ENCODE measurements at regions not wholly inside any gene's neighbourhood (a gene's known extent, or its start where the extent isn't known, plus 50 kb on each side); places are given as distances from the start of the nearest gene placed in this dataset.

DNA sequence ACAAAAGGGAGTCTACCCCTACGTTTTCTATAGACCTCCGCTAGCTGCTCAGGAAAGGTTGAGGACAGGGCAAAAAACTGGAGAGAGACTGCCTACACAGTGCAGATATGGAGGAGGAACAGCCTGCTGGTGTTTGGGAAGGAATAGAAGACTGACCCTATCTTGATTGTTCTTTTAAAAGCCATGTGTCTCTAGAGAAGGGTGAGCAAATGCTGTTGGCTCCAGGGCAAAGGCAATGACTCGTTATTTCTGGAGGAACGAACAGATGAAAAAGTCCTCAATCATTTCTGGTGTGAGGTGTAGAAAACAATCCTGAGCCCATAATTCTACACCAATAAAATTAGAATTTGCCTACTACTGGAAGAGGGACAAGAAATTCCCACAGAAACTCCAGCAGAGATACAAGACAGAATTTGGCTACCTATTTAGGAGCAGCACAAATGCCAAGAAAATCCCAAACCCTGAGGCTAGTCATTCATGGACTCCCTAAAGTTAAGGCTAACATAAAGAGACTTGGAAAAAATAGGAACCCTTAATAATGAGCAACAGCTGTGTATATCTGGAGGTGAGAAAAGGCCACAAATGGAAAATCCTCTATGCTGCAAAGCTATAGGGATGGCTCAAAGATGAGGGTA is 1206.3 kb upstream of the CNTN5 start:
- FAIRE-seq, result no peak

- no peak for FAIRE-seq
Measured at GRCh38 chr11:97815667-97816066, 1205.1 kb upstream of the CNTN5 start.

- no peak for FAIRE-seq
Measured at GRCh38 chr11:97832451-97832850, 1188.3 kb upstream of the CNTN5 start.

DNA sequence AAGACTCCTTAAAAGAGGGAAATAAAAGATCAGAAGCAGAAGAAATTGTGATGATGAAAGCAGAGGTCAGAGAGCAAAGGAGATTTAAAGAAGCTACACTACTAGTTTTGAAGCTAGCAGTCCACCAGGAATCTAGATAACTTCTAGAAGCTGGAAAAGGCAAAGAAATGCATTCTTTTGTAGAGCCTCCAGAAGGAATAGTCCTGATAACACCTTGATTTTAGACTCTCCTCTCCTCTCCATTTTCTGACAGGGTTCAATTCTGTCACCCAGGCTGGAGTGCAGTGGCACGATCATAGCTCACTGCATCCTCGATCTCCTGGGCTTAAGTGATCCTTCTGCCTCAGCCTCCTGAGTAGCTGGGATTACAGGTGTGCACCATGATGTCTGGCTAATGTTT is 1187.3 kb upstream of the CNTN5 start:
- no peak for FAIRE-seq

DNA sequence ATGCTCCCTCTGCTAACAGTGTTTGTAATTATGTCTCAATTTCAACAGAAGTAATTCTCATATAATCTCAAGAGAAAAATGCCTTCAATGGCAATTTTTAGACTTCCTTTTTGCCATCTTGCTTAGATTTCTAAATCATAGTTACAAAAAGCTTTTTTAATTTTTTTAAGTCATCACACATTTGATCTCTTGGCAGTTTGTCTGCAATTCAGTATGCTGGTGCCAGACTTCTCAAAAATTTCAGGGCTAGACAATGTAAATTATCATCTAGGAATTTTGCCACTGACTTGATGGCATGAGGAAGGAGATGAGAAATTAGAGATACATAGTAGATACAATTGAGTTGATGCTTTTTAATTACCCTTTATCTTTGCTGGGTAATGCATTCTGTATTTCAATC is 1176.7 kb upstream of the CNTN5 start:
- FAIRE-seq, result no peak

DNA sequence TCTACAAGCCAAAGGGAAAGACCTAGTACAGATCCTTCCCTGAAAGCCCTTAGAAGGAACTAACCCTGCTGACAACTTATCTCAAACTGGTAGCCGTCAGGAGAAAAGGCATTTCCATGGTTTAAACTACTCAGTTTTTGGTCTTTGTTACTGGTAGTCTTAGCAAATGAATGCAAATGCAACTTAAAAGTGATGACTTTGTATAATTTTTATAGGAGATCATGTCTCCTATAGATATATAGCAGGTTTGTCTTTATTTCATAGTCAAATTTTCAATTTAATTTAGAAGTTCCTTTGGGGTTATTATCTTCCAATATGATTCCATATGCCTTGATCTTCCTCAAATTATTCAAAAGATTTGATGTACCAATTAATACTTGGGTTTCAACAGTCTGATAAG is 1173.0 kb upstream of the CNTN5 start:
- FAIRE-seq, result no peak

- no peak for FAIRE-seq
Measured at GRCh38 chr11:97850701-97851100, 1170.0 kb upstream of the CNTN5 start.

GRCh38 chr11:97854357-97854756 is 1166.4 kb upstream of the CNTN5 start:
- no peak for FAIRE-seq

- no peak for FAIRE-seq
Measured at GRCh38 chr11:97854877-97855276, 1165.9 kb upstream of the CNTN5 start.

- FAIRE-seq, result no peak
Measured at GRCh38 chr11:97856666-97857065, 1164.1 kb upstream of the CNTN5 start.

DNA sequence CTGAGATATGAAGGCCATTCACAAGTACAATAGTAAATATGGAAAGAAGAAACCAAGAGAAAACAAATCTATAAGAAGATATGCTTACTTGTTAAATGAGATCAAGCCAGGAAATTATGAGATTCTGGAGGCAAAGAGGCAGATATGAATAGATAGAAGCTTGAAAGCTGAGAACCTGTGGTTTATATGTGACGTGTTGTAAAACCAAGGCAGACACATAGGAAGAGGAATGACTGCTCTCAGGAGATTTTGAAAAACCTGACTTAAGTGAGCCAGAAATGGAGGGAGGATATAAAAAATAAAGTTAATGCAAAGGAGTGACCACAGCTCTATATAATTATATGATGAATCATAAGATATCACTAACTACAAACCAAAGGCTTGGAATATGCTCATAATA is 1160.5 kb upstream of the CNTN5 start:
- no peak for FAIRE-seq

DNA sequence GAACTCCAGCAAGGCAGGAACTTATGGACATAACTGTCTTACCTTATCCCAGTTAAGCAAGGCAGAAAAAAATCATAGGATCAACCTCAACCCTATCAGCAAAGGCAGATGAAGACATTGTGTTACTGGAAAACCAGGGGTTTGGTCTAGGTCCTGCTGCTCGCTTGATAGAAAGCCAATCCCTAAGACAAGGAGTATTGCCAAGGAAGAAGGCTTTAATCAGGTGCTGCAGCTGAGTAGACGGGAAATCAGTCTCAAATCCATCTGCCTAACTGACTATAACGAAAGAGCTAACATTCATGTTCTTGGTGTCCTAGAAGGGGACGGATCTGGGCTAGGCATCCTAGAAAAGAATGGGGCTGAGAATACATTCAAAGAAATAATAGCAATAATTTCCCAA is 1158.7 kb upstream of the CNTN5 start:
- no peak for FAIRE-seq

DNA sequence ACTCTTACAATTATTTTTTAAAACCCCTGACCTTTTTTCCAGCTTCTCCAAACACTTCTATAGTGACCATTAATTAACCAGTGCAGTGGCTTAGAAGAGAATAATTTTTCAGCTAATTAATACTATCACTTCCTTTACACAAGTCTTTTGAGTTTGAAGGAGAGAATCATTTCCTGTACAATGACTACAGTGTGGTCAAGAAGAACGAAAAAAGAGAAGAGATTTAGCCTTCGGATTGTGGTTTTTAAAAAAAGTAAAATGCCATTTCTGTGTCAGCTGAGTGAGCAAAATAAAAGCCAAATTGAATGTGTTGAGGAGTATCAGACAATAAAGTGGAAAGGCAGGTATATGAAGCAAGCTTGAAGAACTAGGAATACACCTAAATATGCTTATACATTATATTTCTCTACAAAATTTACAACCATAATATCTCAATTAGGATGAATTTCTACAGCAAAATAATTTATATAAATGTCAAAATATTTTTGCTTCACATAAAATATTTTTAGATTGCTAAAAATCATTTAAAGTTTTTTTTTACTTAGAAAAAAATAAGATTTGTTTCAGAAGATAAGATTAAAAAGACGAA is 1155.2 kb upstream of the CNTN5 start:
- peak; percentile 56 for FAIRE-seq

- no peak for FAIRE-seq
Measured at GRCh38 chr11:97871816-97872215, 1148.9 kb upstream of the CNTN5 start.

GRCh38 chr11:97880209-97880608 is 1140.5 kb upstream of the CNTN5 start:
- no peak for FAIRE-seq

DNA sequence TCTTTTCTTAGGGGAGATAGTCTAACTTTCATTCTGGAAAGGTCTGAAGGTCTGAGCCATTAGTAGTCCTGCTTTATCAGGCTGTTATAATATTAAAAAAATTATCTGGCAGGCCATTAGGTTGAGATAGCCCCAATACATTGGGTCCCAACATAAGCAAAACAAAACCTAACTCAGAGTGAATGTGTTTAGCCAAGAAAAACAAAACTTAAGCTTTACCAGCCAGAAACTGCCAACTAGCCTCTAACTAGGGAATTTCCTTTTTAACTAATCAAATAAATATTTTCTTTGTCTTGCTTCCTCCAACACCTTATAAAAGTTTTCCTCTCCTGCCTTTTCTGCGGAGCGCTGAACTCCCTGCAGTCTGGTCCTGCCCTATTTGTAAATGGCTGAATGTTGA is 1137.7 kb upstream of the CNTN5 start:
- no peak for FAIRE-seq

DNA sequence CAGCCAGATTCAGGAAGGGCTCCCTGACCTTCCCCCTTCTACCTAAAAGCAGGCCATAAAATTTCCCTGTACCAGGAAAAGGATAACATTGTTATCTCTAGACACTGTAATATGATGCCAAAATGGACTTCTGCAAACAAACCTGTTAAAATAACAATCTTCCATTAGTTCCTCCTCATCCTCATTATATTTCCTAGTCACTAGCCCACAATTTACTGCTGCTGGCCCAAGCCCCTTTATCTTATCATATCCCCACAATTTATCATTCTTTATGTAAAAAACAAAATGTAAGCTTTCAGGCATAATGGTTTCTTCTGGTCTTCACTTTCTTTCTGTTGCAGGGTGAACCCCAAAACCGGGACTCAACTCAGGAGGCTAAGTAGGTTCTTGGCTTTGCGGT is 1132.1 kb upstream of the CNTN5 start:
- no peak for FAIRE-seq

DNA sequence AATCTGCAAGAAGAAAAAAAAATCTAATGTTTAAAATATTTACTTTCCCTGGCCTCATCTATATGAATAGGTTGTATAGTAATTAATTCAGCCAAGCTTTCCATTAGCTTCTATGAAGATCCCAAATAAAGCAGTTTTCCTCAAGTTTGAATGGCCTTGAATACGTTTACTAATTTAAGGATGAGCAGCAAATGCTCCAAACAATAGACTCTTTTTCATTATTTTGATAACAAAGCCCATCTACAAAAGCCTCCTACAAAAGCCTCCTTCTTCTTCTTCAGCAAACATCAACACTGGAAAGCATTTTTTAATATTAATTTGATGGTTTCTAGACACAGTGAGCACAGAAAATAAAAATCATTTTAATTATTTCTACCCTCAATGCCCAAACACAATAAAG is 1130.3 kb upstream of the CNTN5 start:
- FAIRE-seq, result no peak

DNA sequence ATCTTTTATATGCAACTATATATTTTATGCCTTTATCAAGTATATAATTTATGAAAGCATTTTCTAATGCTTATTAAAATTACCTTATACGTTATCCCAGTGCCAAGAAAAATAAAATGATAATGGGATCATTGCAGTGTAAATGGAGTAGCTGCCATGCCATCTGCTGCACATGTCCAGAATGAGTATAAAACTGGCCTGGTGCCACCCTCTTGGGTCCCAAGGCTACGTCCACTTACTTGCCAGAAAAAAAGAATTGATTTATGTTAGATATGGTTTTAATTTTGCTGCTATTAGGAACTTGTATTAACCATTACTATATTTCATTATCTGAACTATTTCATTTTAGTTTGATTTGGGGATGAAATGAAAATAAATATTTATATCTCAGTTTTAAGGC is 1127.1 kb upstream of the CNTN5 start:
- FAIRE-seq, result no peak

GRCh38 chr11:97894978-97895377 is 1125.8 kb upstream of the CNTN5 start:
- FAIRE-seq, result no peak

DNA sequence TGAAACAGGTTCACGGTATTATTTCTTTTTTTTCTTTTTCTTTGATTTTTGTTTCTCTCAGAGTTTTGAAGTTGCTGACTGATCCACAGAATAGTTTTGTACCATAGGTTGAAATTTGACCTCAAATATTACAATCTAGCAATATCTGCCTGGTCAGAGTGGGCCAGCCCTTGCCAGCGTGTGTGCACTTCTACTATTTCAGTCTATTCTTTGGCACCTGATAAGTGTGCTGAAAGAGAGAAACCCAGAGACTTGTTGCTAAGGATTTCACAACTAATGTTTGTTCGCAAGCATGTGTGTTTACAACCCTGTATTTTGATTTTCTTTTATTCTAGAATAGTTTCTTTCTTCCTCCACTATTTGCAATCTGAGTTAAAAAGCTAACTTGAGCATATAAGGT is 1125.2 kb upstream of the CNTN5 start:
- FAIRE-seq, result no peak

GRCh38 chr11:97902828-97903227 is 1117.9 kb upstream of the CNTN5 start:
- FAIRE-seq, result no peak

GRCh38 chr11:97905101-97905500 is 1115.6 kb upstream of the CNTN5 start:
- FAIRE-seq, result no peak

GRCh38 chr11:97905671-97906070 is 1115.1 kb upstream of the CNTN5 start:
- FAIRE-seq, result no peak

GRCh38 chr11:97908354-97908753 is 1112.4 kb upstream of the CNTN5 start:
- FAIRE-seq, result no peak
